ENCODE measurements at regions not wholly inside any gene's neighbourhood (a gene's known extent, or its start where the extent isn't known, plus 50 kb on each side); places are given as distances from the start of the nearest gene placed in this dataset.

DNA sequence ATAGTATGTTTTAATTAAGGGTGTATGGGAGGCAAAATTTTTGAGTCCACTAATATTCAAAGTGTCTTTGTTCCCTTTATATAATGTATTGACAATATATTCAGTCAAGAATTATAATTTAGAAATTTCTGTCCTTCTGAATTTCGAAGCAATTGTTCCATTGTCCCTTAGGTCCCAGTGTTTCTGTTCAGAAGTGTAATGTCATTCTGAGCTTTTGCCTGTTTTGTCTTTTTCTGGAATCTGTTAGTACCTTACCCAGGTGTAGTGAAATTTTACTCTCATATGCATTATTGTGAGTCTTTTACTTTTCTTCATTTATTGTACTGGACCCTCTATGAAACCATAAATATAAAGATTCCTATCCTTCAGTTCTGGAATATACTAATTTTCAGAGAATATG, 505.7 kb upstream of the KIF2B start:
- TF ChIP-seq, protein P1, sequence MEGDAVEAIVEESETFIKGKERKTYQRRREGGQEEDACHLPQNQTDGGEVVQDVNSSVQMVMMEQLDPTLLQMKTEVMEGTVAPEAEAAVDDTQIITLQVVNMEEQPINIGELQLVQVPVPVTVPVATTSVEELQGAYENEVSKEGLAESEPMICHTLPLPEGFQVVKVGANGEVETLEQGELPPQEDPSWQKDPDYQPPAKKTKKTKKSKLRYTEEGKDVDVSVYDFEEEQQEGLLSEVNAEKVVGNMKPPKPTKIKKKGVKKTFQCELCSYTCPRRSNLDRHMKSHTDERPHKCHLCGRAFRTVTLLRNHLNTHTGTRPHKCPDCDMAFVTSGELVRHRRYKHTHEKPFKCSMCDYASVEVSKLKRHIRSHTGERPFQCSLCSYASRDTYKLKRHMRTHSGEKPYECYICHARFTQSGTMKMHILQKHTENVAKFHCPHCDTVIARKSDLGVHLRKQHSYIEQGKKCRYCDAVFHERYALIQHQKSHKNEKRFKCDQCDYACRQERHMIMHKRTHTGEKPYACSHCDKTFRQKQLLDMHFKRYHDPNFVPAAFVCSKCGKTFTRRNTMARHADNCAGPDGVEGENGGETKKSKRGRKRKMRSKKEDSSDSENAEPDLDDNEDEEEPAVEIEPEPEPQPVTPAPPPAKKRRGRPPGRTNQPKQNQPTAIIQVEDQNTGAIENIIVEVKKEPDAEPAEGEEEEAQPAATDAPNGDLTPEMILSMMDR (IDR thresholded peaks at IDR 0.05; ENCODE audit: low read depth, low read length) = no peak
- TF ChIP-seq EZH2phosphoT487 (IDR thresholded peaks at IDR 0.05; ENCODE audit: low read depth) = no peak
